ENCODE measurements at regions not wholly inside any gene's neighbourhood (a gene's known extent, or its start where the extent isn't known, plus 50 kb on each side); places are given as distances from the start of the nearest gene placed in this dataset.

GRCh38 chr4:173802662-173803022 is 272.6 kb upstream of the HAND2 start:
- TF ChIP-seq, protein P1, sequence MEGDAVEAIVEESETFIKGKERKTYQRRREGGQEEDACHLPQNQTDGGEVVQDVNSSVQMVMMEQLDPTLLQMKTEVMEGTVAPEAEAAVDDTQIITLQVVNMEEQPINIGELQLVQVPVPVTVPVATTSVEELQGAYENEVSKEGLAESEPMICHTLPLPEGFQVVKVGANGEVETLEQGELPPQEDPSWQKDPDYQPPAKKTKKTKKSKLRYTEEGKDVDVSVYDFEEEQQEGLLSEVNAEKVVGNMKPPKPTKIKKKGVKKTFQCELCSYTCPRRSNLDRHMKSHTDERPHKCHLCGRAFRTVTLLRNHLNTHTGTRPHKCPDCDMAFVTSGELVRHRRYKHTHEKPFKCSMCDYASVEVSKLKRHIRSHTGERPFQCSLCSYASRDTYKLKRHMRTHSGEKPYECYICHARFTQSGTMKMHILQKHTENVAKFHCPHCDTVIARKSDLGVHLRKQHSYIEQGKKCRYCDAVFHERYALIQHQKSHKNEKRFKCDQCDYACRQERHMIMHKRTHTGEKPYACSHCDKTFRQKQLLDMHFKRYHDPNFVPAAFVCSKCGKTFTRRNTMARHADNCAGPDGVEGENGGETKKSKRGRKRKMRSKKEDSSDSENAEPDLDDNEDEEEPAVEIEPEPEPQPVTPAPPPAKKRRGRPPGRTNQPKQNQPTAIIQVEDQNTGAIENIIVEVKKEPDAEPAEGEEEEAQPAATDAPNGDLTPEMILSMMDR (IDR thresholded peaks at IDR 0.05): no peak
- no peak for TF ChIP-seq EP300 (IDR thresholded peaks at IDR 0.05)
